H1 (cell line): ENCODE measurements at regions not wholly inside any gene's neighbourhood (a gene's known extent, or its start where the extent isn't known, plus 50 kb on each side); places are given as distances from the start of the nearest gene placed in this dataset.

ENCODE experiments used
- CTCF ChIA-PET: fragments of 300-600 bp; sonication (Branson Sonifier 250); formaldehyde crosslinking; loops from one replicate; lab custom pipeline; 2021; ENCODE audit not compliant: partially characterized antibody; lab: Charles Lee
- POLR2A ChIA-PET: fragments of 300-600 bp; sonication (Branson Sonifier 250); formaldehyde crosslinking; loops from one replicate; lab custom pipeline; 2021; ENCODE audit warnings: inconsistent platforms; ENCODE audit not compliant: partially characterized antibody; lab: Charles Lee
- DNase-seq, 2 experiments: peaks; one replicate each; pipeline versions ENCODE4 v3.0.0 to v3.0.0-alpha.2; 2010 to 2022; ENCODE audit warnings: low spot score in 2 of 2, low read depth in 1 of 2, mixed read lengths in 1 of 2
- FAIRE-seq: peaks from 2 replicates; lab custom pipeline; 2011; peaks lifted over from hg19 to GRCh38; lab: Jason Lieb, UNC
- H2AFZ ChIP-seq: 2 replicates; pipeline ENCODE4 v1.8.1; 2012; ENCODE audit warnings: low read length, inconsistent platforms
- H2AK5ac ChIP-seq: 2 replicates; pipeline ENCODE4 v1.6.1; 2013; ENCODE audit warnings: low read depth, low read length
- H2BK120ac ChIP-seq: replicated peaks from 2 replicates; pipeline ENCODE3; 2013; ENCODE audit warnings: low read depth, low read length, inconsistent platforms
- H2BK12ac ChIP-seq: 2 replicates; pipeline ENCODE4 v1.6.1; 2013; ENCODE audit warnings: low read depth, low read length
- H2BK15ac ChIP-seq: 2 replicates; pipeline ENCODE4 v1.6.1; 2013; ENCODE audit warnings: low read length
- H2BK20ac ChIP-seq: 2 replicates; pipeline ENCODE4 v1.6.1; 2013; ENCODE audit warnings: low read length
- H2BK5ac ChIP-seq: 2 replicates; pipeline ENCODE4 v1.6.1; 2013; ENCODE audit warnings: low read depth, low read length
- H3K14ac ChIP-seq: 2 replicates; pipeline ENCODE4 v1.6.1; 2013; ENCODE audit warnings: inconsistent platforms; ENCODE audit not compliant: insufficient read length
- H3K18ac ChIP-seq: 2 replicates; pipeline ENCODE4 v1.6.1; 2013; ENCODE audit warnings: low read length; ENCODE audit errors: extremely low read depth
- H3K23ac ChIP-seq: 2 replicates; pipeline ENCODE4 v1.6.1; 2013; ENCODE audit warnings: inconsistent platforms; ENCODE audit not compliant: insufficient read length
- H3K23me2 ChIP-seq: 2 replicates; pipeline ENCODE4 v1.6.1; 2013; ENCODE audit warnings: low read depth, low read length
- H3K27ac ChIP-seq: 2 replicates; pipeline ENCODE4 v1.6.1; 2011; ENCODE audit warnings: low read depth, low read length, inconsistent platforms
- H3K27me3 ChIP-seq, 4 experiments: replicated peaks in 1 of 4; 1 replicate in 1 of 4; 2 replicates in 3 of 4; pipeline versions ENCODE4 v1.6.1 to v1.8.1; 2011 to 2013; ENCODE audit warnings: low read length in 3 of 4, mild to moderate bottlenecking in 3 of 4, inconsistent platforms in 2 of 4, mixed read lengths in 2 of 4, moderate library complexity in 1 of 4; ENCODE audit not compliant: control insufficient read depth in 3 of 4, insufficient read depth in 3 of 4; ENCODE audit errors: extremely low read depth in 1 of 4
- H3K36me3 ChIP-seq, 4 experiments: 2 replicates each; pipeline versions ENCODE4 v1.6.1 to v1.8.1; 2011 to 2013; ENCODE audit warnings: mild to moderate bottlenecking in 4 of 4, low read length in 3 of 4, moderate library complexity in 2 of 4, control low read depth in 1 of 4, inconsistent platforms in 1 of 4; ENCODE audit not compliant: insufficient read depth in 4 of 4, control insufficient read depth in 2 of 4
- H3K4ac ChIP-seq: replicated peaks from 2 replicates; pipeline ENCODE3; 2013; ENCODE audit warnings: low read length, low read depth, mixed read lengths, inconsistent platforms; ENCODE audit not compliant: insufficient read length
- H3K4me1 ChIP-seq, 4 experiments: replicated peaks in 1 of 4; 1 replicate in 1 of 4; 2 replicates in 3 of 4; pipeline versions ENCODE4 v1.6.1 to v1.8.1; 2011 to 2013; ENCODE audit warnings: low read length in 3 of 4, inconsistent platforms in 2 of 4, mixed read lengths in 1 of 4; ENCODE audit not compliant: insufficient read depth in 4 of 4, control insufficient read depth in 3 of 4
- H3K4me2 ChIP-seq, 2 experiments: 2 replicates each; pipeline versions ENCODE4 v1.6.1 to v1.8.1; 2011 to 2013; ENCODE audit warnings: low read depth in 2 of 2, low read length in 2 of 2, control low read depth in 1 of 2, inconsistent platforms in 1 of 2, mild to moderate bottlenecking in 1 of 2; ENCODE audit not compliant: insufficient read depth in 1 of 2
- H3K4me3 ChIP-seq, 4 experiments: fragments of 200-600, 300-600 bp in 1 of 4; sonication (generic), shearing (Covaris generic), sonication (Bioruptor Twin) in 1 of 4; 2 replicates each; pipeline versions ENCODE4 v1.5.1 to v1.8.1; 2011 to 2016; ENCODE audit warnings: low read length in 4 of 4, low read depth in 3 of 4, control low read depth in 2 of 4, inconsistent platforms in 2 of 4, mild to moderate bottlenecking in 2 of 4, mixed read lengths in 1 of 4, moderate library complexity in 1 of 4; ENCODE audit not compliant: insufficient read depth in 2 of 4; ENCODE audit errors: extremely low read depth in 1 of 4
- H3K56ac ChIP-seq: replicated peaks from 2 replicates; pipeline ENCODE3; 2013; ENCODE audit warnings: low read depth, mild to moderate bottlenecking, mixed read lengths, low read length, inconsistent platforms; ENCODE audit not compliant: insufficient read length
- H3K79me1 ChIP-seq: 2 replicates; pipeline ENCODE4 v1.6.1; 2013; ENCODE audit warnings: low read depth, low read length, control low read depth
- H3K79me2 ChIP-seq, 2 experiments: 2 replicates each; pipeline versions ENCODE4 v1.6.1 to v1.8.1; 2012 to 2013; ENCODE audit warnings: low read length in 2 of 2, mild to moderate bottlenecking in 2 of 2, inconsistent platforms in 1 of 2; ENCODE audit not compliant: insufficient read depth in 2 of 2, control insufficient read depth in 1 of 2
- H3K9ac ChIP-seq, 4 experiments: replicated peaks in 1 of 4; 1 replicate in 1 of 4; 2 replicates in 3 of 4; pipeline versions ENCODE4 v1.6.1 to v1.8.1; 2011 to 2013; ENCODE audit warnings: low read depth in 3 of 4, low read length in 3 of 4, control low read depth in 2 of 4, mild to moderate bottlenecking in 2 of 4, moderate library complexity in 2 of 4, inconsistent platforms in 1 of 4; ENCODE audit errors: extremely low read depth in 1 of 4
- H3K9me3 ChIP-seq, 2 experiments: 2 replicates each; pipeline versions ENCODE4 v1.6.1 to v1.8.1; 2012 to 2013; ENCODE audit warnings: mild to moderate bottlenecking in 2 of 2, moderate library complexity in 2 of 2, control low read depth in 1 of 2, inconsistent platforms in 1 of 2, low read depth in 1 of 2, low read length in 1 of 2, mixed read lengths in 1 of 2; ENCODE audit not compliant: insufficient read depth in 2 of 2
- H4K20me1 ChIP-seq, 2 experiments: replicated peaks in 1 of 2; 2 replicates each; pipeline versions ENCODE3 to v1.8.1; 2011 to 2013; ENCODE audit warnings: inconsistent platforms in 2 of 2, low read length in 2 of 2, mild to moderate bottlenecking in 1 of 2; ENCODE audit not compliant: insufficient read depth in 2 of 2, control insufficient read depth in 1 of 2
- H4K5ac ChIP-seq: 2 replicates; pipeline ENCODE4 v1.6.1; 2013; ENCODE audit warnings: low read length, low read depth, mixed read lengths, inconsistent platforms; ENCODE audit not compliant: insufficient read length
- H4K8ac ChIP-seq: 2 replicates; pipeline ENCODE4 v1.8.0; 2013; ENCODE audit warnings: mild to moderate bottlenecking, moderate library complexity, low read length, inconsistent platforms; ENCODE audit not compliant: insufficient read depth; ENCODE audit errors: extremely low read depth
- H4K91ac ChIP-seq: replicated peaks from 2 replicates; pipeline ENCODE3; 2013; ENCODE audit warnings: low read length, mixed read lengths, inconsistent platforms; ENCODE audit not compliant: insufficient read length
- CHD7 ChIP-seq: fragments of 300-600 bp; sonication (generic); IDR thresholded peaks from 2 replicates; pipeline ENCODE4 v1.7.1; 2012; ENCODE audit warnings: low read length, moderate library complexity, mild to moderate bottlenecking, inconsistent platforms; ENCODE audit not compliant: insufficient replicate concordance
- CTBP2 ChIP-seq: IDR thresholded peaks from 2 replicates; pipeline ENCODE4 v1.7.0; 2011; ENCODE audit warnings: borderline replicate concordance, mild to moderate bottlenecking, moderate library complexity, mixed read lengths, low read length; ENCODE audit not compliant: insufficient read depth, insufficient read length

- FAIRE-seq: no peak
- no peak overlapping the region for H4K91ac ChIP-seq
- CTCF ChIA-PET: no interaction called here
- TF ChIP-seq CTBP2: no peak
- no peak for TF ChIP-seq CHD7
Observed at GRCh38 chr21:26379561-26379960, 193.5 kb downstream of the CYYR1 start.

More at GRCh38 chr21:26379561-26379960, 193.5 kb downstream of the CYYR1 start:
- Histone ChIP-seq H4K5ac (no peak overlapping the region), H2BK120ac (no peak overlapping the region), H3K4me2 (no peak overlapping the region), H3K36me3 (no peaks in the 10 kb centered on the region), H3K14ac (no peak overlapping the region), H3K18ac (no peak overlapping the region), H3K4ac (no peak overlapping the region), H3K79me1 (no peaks in the 10 kb centered on the region), H3K56ac (no peak overlapping the region), H3K4me1 (no peaks in the 10 kb centered on the region), H3K9me3 (no peaks in the 10 kb centered on the region), H2AK5ac (no peak overlapping the region), H2BK12ac (no peak overlapping the region), H4K8ac (no peak overlapping the region), H3K23me2 (no peaks in the 10 kb centered on the region), H3K4me3 (no peak overlapping the region), H2BK20ac (no peak overlapping the region), H2AFZ (no peak overlapping the region), H3K27me3 (no peaks in the 10 kb centered on the region), H3K79me2 (no peaks in the 10 kb centered on the region), H3K23ac (no peak overlapping the region), H3K9ac (no peak overlapping the region), H3K27ac (no peak overlapping the region), H4K20me1 (no peaks in the 10 kb centered on the region), H2BK15ac (no peak overlapping the region), H2BK5ac (no peak overlapping the region)
- DNase-seq: no peak
- POLR2A ChIA-PET: no interaction called here
